Activated naive CD4-positive, alpha-beta T cell treated with anti-CD3 and anti-CD28 coated beads for 36 hours (primary cell): ENCODE measurements at regions not wholly inside any gene's neighbourhood (a gene's known extent, or its start where the extent isn't known, plus 50 kb on each side); places are given as distances from the start of the nearest gene placed in this dataset.
"Not testable (repeated sequence)": the region's sequence is repeated elsewhere in the genome, so short reads cannot be mapped to it uniquely, and the experiment has no call there.

ENCODE experiments used
- CTCF ChIA-PET: fragments of 350-600 bp; sonication (Branson Sonifier 250); formaldehyde crosslinking; loops from one replicate; lab custom pipeline; 2021; ENCODE audit warnings: antibody characterized with exemption; lab: Charles Lee
- DNase-seq: peaks from one replicate; pipeline ENCODE4 v3.0.0-alpha.2; 2020
- H3K27ac Mint-ChIP-seq: one replicate; pipeline ENCODE4 v1.8.0; 2021; ENCODE audit warnings: mild to moderate bottlenecking, mixed read lengths
- H3K27me3 Mint-ChIP-seq: one replicate; pipeline ENCODE4 v1.8.0; 2021; ENCODE audit warnings: low read depth, mixed read lengths
- H3K36me3 Mint-ChIP-seq: one replicate; pipeline ENCODE4 v1.8.0; 2021; ENCODE audit warnings: low read depth, mixed read lengths
- H3K4me1 Mint-ChIP-seq: one replicate; pipeline ENCODE4 v1.8.0; 2021; ENCODE audit warnings: low read depth, mixed read lengths
- H3K4me3 Mint-ChIP-seq: one replicate; pipeline ENCODE4 v1.8.0; 2021; ENCODE audit warnings: mild to moderate bottlenecking, moderate library complexity, mixed read lengths
- H3K9me3 Mint-ChIP-seq: one replicate; pipeline ENCODE4 v1.8.0; 2021; ENCODE audit warnings: mixed read lengths
- intact Hi-C: fragments of 100-400 bp; cut with micrococcal nuclease; formaldehyde crosslinking; loops from one replicate; pipeline ENCODE4 v1.15.1; 2023

GRCh38 chr2:208725280-208725679, 318.7 kb downstream of the PTH2R start:
- DNase-seq = no peak

GRCh38 chr2:208726242-208726641, 319.6 kb downstream of the PTH2R start:
- no peak for DNase-seq
- H3K4me1 Mint-ChIP-seq = no peaks in the 10 kb centered on the region
- H3K27me3 Mint-ChIP-seq = no peaks in the 10 kb centered on the region
- intact Hi-C loops = no loop called here
- H3K36me3 Mint-ChIP-seq = no peaks in the 10 kb centered on the region
- peaks cover under 1% of the 10 kb centered on the region for H3K9me3 Mint-ChIP-seq
- CTCF ChIA-PET = no interaction called here
- H3K4me3 Mint-ChIP-seq = no peak overlapping the region
- H3K27ac Mint-ChIP-seq = no peak overlapping the region

More at GRCh38 chr2:208725280-208725679, 318.7 kb downstream of the PTH2R start:
- H3K4me3 Mint-ChIP-seq = no peak overlapping the region
- no peaks in the 10 kb centered on the region for H3K36me3 Mint-ChIP-seq
- CTCF ChIA-PET = no interaction called here
- H3K4me1 Mint-ChIP-seq = no peaks in the 10 kb centered on the region
- no peaks in the 10 kb centered on the region for H3K9me3 Mint-ChIP-seq
- no peaks in the 10 kb centered on the region for H3K27me3 Mint-ChIP-seq
- H3K27ac Mint-ChIP-seq = no peak overlapping the region
- intact Hi-C loops = no loop called here

- DNase-seq, H3K36me3 Mint-ChIP-seq, CTCF ChIA-PET, H3K4me3 Mint-ChIP-seq, H3K27me3 Mint-ChIP-seq, H3K9me3 Mint-ChIP-seq, H3K27ac Mint-ChIP-seq, H3K4me1 Mint-ChIP-seq, intact Hi-C loops: not testable (repeated sequence)
Measured at GRCh38 chr2:208751663-208752415, 345.2 kb downstream of the PTH2R start.

GRCh38 chr2:208757364-208757763, 350.8 kb downstream of the PTH2R start:
- no peak for DNase-seq
- Mint-ChIP-seq H3K9me3 (peaks cover 10% of the 10 kb centered on the region), H3K27ac (no peak overlapping the region), H3K4me1 (no peaks in the 10 kb centered on the region), H3K36me3 (no peaks in the 10 kb centered on the region), H3K27me3 (no peaks in the 10 kb centered on the region), H3K4me3 (no peak overlapping the region)
- intact Hi-C loops = no loop called here
- CTCF ChIA-PET = no interaction called here

GRCh38 chr2:208773074-208773473, 366.5 kb downstream of the PTH2R start:
- H3K27me3 Mint-ChIP-seq, H3K9me3 Mint-ChIP-seq, H3K4me3 Mint-ChIP-seq, DNase-seq, H3K4me1 Mint-ChIP-seq, H3K36me3 Mint-ChIP-seq, H3K27ac Mint-ChIP-seq, CTCF ChIA-PET, intact Hi-C loops: not testable (repeated sequence)

GRCh38 chr2:208781166-208781565, 374.6 kb downstream of the PTH2R start:
- intact Hi-C loops = no loop called here
- no peak overlapping the region for H3K27ac Mint-ChIP-seq
- no peaks in the 10 kb centered on the region for H3K27me3 Mint-ChIP-seq
- H3K4me3 Mint-ChIP-seq = no peak overlapping the region
- peaks cover 7% of the 10 kb centered on the region for H3K9me3 Mint-ChIP-seq
- no peak for DNase-seq
- H3K4me1 Mint-ChIP-seq = no peaks in the 10 kb centered on the region
- no peaks in the 10 kb centered on the region for H3K36me3 Mint-ChIP-seq
- CTCF ChIA-PET = interaction anchor here (0.6 kb wide), 1 partner anchor 178 kb away, joined by 3 read pairs; no protein-coding TSS in a partner anchor

- CTCF ChIA-PET = no interaction called here
- no peak overlapping the region for H3K27ac Mint-ChIP-seq
- intact Hi-C loops = no loop called here
- H3K27me3 Mint-ChIP-seq = no peaks in the 10 kb centered on the region
- H3K36me3 Mint-ChIP-seq = no peaks in the 10 kb centered on the region
- no peak overlapping the region for H3K4me3 Mint-ChIP-seq
- H3K4me1 Mint-ChIP-seq = no peaks in the 10 kb centered on the region
- DNase-seq = no peak
- peaks cover 2% of the 10 kb centered on the region for H3K9me3 Mint-ChIP-seq
Measured at GRCh38 chr2:208782097-208782496, 375.5 kb downstream of the PTH2R start.

GRCh38 chr2:208783184-208783583, 376.6 kb downstream of the PTH2R start:
- intact Hi-C loops = no loop called here
- Mint-ChIP-seq H3K4me3 (no peak overlapping the region), H3K9me3 (peaks cover 2% of the 10 kb centered on the region), H3K36me3 (no peaks in the 10 kb centered on the region), H3K27ac (no peak overlapping the region), H3K27me3 (no peaks in the 10 kb centered on the region), H3K4me1 (no peaks in the 10 kb centered on the region)
- DNase-seq = no peak
- CTCF ChIA-PET = no interaction called here

- CTCF ChIA-PET, DNase-seq, H3K27ac Mint-ChIP-seq, intact Hi-C loops, H3K36me3 Mint-ChIP-seq, H3K4me1 Mint-ChIP-seq, H3K4me3 Mint-ChIP-seq, H3K9me3 Mint-ChIP-seq, H3K27me3 Mint-ChIP-seq: not testable (repeated sequence)
Measured at GRCh38 chr2:208784774-208785173, 378.2 kb downstream of the PTH2R start.

- intact Hi-C loops = no loop called here
- H3K27ac Mint-ChIP-seq = no peak overlapping the region
- no peak overlapping the region for H3K4me3 Mint-ChIP-seq
- peaks cover 1% of the 10 kb centered on the region for H3K9me3 Mint-ChIP-seq
- H3K36me3 Mint-ChIP-seq = no peaks in the 10 kb centered on the region
- no peak for DNase-seq
- no peaks in the 10 kb centered on the region for H3K4me1 Mint-ChIP-seq
- H3K27me3 Mint-ChIP-seq = no peaks in the 10 kb centered on the region
- CTCF ChIA-PET = interaction anchor here (0.6 kb wide), 1 partner anchor 123 kb away, joined by 3 read pairs; no protein-coding TSS in a partner anchor
Measured at GRCh38 chr2:208791257-208791656, 384.7 kb downstream of the PTH2R start.

- H3K4me1 Mint-ChIP-seq = no peaks in the 10 kb centered on the region
- intact Hi-C loops = no loop called here
- CTCF ChIA-PET = no interaction called here
- no peaks in the 10 kb centered on the region for H3K27me3 Mint-ChIP-seq
- no peak overlapping the region for H3K27ac Mint-ChIP-seq
- H3K36me3 Mint-ChIP-seq = no peaks in the 10 kb centered on the region
- H3K4me3 Mint-ChIP-seq = no peak overlapping the region
- H3K9me3 Mint-ChIP-seq = peaks cover 1% of the 10 kb centered on the region
- no peak for DNase-seq
Measured at GRCh38 chr2:208792766-208793165, 386.2 kb downstream of the PTH2R start.

- no peaks in the 10 kb centered on the region for H3K27me3 Mint-ChIP-seq
- no peak overlapping the region for H3K27ac Mint-ChIP-seq
- no peaks in the 10 kb centered on the region for H3K4me1 Mint-ChIP-seq
- no peaks in the 10 kb centered on the region for H3K36me3 Mint-ChIP-seq
- peaks cover 1% of the 10 kb centered on the region for H3K9me3 Mint-ChIP-seq
- intact Hi-C loops = no loop called here
- CTCF ChIA-PET = no interaction called here
- DNase-seq = no peak
- no peak overlapping the region for H3K4me3 Mint-ChIP-seq
Measured at GRCh38 chr2:208793434-208793833, 386.8 kb downstream of the PTH2R start.

GRCh38 chr2:208794288-208794975, 387.8 kb downstream of the PTH2R start:
- peaks cover 1% of the 10 kb centered on the region for H3K9me3 Mint-ChIP-seq
- CTCF ChIA-PET = no interaction called here
- intact Hi-C loops = no loop called here
- no peak overlapping the region for H3K27ac Mint-ChIP-seq
- DNase-seq = no peak
- H3K36me3 Mint-ChIP-seq = no peaks in the 10 kb centered on the region
- no peak overlapping the region for H3K4me3 Mint-ChIP-seq
- H3K27me3 Mint-ChIP-seq = no peaks in the 10 kb centered on the region
- no peaks in the 10 kb centered on the region for H3K4me1 Mint-ChIP-seq
